Heart right ventricle (tissue), 16 donors: ENCODE measurements at regions not wholly inside any gene's neighbourhood (a gene's known extent, or its start where the extent isn't known, plus 50 kb on each side); places are given as distances from the start of the nearest gene placed in this dataset.
"Not testable (repeated sequence)": the region's sequence is repeated elsewhere in the genome, so short reads cannot be mapped to it uniquely, and the experiment has no call there.

Source experiments
- ATAC-seq, 8 donors: fragments of 200-7000 bp; cut with Tn5 transposase; one replicate each; pipeline ENCODE4 v1.9.1; 2020; ENCODE audit warnings: mild to moderate bottlenecking in 8 of 8, moderate library complexity in 8 of 8, moderate number of reproducible peaks in 1 of 8
- DNase-seq, 2 donors: peaks; one replicate each; pipeline ENCODE4 v3.0.0-alpha.2; 2020
- H3K27ac ChIP-seq, 10 donors: fragments of 200-600 bp; sonication (generic) in 2 of 10; one replicate each; pipeline versions ENCODE4 v1.5.0 to v1.8.0; 2020 to 2022; ENCODE audit warnings: mild to moderate bottlenecking in 3 of 10
- H3K27me3 ChIP-seq, 7 donors: fragments of 200-600 bp; one replicate each; pipeline ENCODE4 v1.8.0; 2021 to 2022; ENCODE audit warnings: mild to moderate bottlenecking in 2 of 7
- H3K36me3 ChIP-seq, 9 donors: fragments of 200-600 bp; sonication (generic) in 1 of 9; one replicate each; pipeline versions ENCODE4 v1.5.0 to v1.8.0; 2020 to 2022; ENCODE audit warnings: mild to moderate bottlenecking in 2 of 9
- H3K4me1 ChIP-seq, 9 donors: fragments of 200-600 bp; sonication (generic) in 1 of 9; one replicate each; pipeline versions ENCODE4 v1.5.0 to v1.8.0; 2020 to 2022; ENCODE audit warnings: mild to moderate bottlenecking in 4 of 9
- H3K4me3 ChIP-seq, 10 donors: fragments of 200-600 bp; sonication (generic) in 2 of 10; one replicate each; pipeline versions ENCODE4 v1.5.0 to v1.8.0; 2020 to 2022; ENCODE audit warnings: mild to moderate bottlenecking in 7 of 10, moderate library complexity in 2 of 10
- H3K9me3 ChIP-seq, 11 donors: fragments of 200-600 bp in 10 of 11; sonication (generic) in 2 of 11; one replicate each; pipeline versions ENCODE4 v1.5.0 to v1.8.0; 2013 to 2022; ENCODE audit warnings: mild to moderate bottlenecking in 2 of 11, control low read depth in 1 of 11, moderate library complexity in 1 of 11
- CTCF ChIP-seq, 9 donors: fragments of 200-600 bp; sonication (generic) in 2 of 9; IDR thresholded peaks; one replicate each; pipeline versions ENCODE4 v1.5.0 to v1.8.0; 2021 to 2022; ENCODE audit warnings: antibody characterized with exemption in 9 of 9, mild to moderate bottlenecking in 5 of 9, moderate library complexity in 1 of 9
- WGBS, 2 donors: extraction: QIAGEN DNeasy Blood & Tissue Kit; methylation state at CpG; one replicate each; pipeline ENCODE4 v1.1.7; 2013; ENCODE audit warnings: inconsistent platforms in 1 of 2; 5-methylcytosine and 5-hydroxymethylcytosine counted together
- intact Hi-C, 10 donors: fragments of 100-400 bp; cut with DNase I; formaldehyde crosslinking; loops; one replicate each; pipeline versions ENCODE4 v1.11.1 to v1.14.2; 2022
- donor health status: Arrhythmogenic right ventricular cardiomyopathy.
- donor health status: ischemic (EF 13 %, LVEDD 7.1; RV severe dilation, severe dysfunction).
- donor health status: healthy with polysubstance abuse.
- donor health status: DM: no; HTN: yes; CAD: no.
- donor health status: DM: no; HTN: no; CAD: no.
- donor health status: ischemic (EF 25% LVEDD 6.9; RV normal size, moderate dysfunction).
- donor health status: ischemic (EF 25% LVEDD 5.7; RV mildly dilated, moderate dysfunction).
- donor health status: healthy.
- donor health status: DM: yes; HTN: yes; CAD: no.
- donor health status: Ischemic cardiomyopathy.
- donor health status: ischemic (EF 35%, LVEDD 5.7; RV mildly dilated, moderate dysfunction).
- donor health status: nonischemic (EF 11% LVEDD 7.7; RV severe dilation, severe dysfunction).
- donor health status: DM: yes; HTN: yes; CAD: no.
- donor health status: PGD.
- donor health status: ischemic (EF 29% LVEDD 5.4; RV normal size, mild dysfunction).
- donor health status: nonischemic (EF 23%, LVEDD 6.1; RV moderate dilation, normal function).

- WGBS, 2 donors, result 74 to 81% methylated on average over 2 of the region's 2 CpGs
- intact Hi-C loops, result no loop called here
- TF ChIP-seq CTCF (IDR thresholded peaks at IDR 0.05), result no peak
- DNase-seq (no peak), ATAC-seq (no peak)
- Histone ChIP-seq H3K27me3 (no peaks in the 10 kb centered on the region), H3K9me3 (no peaks in the 10 kb centered on the region), H3K27ac (no peak overlapping the region), H3K36me3 (no peaks in the 10 kb centered on the region), H3K4me3 (no peak overlapping the region), H3K4me1 (no peaks in the 10 kb centered on the region)
These were observed 277.7 kb downstream of the RND3 start for GRCh38 chr2:150209746-150210145.

- Histone ChIP-seq H3K27ac (no peak overlapping the region), H3K36me3 (no peaks in the 10 kb centered on the region), H3K4me3 (no peak overlapping the region), H3K9me3 (no peaks in the 10 kb centered on the region), H3K27me3 (no peaks in the 10 kb centered on the region), H3K4me1 (no peaks in the 10 kb centered on the region)
- TF ChIP-seq CTCF (IDR thresholded peaks at IDR 0.05), result no peak
- intact Hi-C loops, result no loop called here
- 78 to 81% methylated on average over 4 of the region's 4 CpGs for WGBS, 2 donors
- no peak for ATAC-seq
- no peak for DNase-seq
These were observed 278.8 kb downstream of the RND3 start for GRCh38 chr2:150208689-150209088.

GRCh38 chr2:150207979-150208378 lies 279.5 kb downstream of the RND3 start:
- Histone ChIP-seq H3K4me3 (no peak overlapping the region), H3K9me3 (no peaks in the 10 kb centered on the region), H3K27ac (no peak overlapping the region), H3K36me3 (no peaks in the 10 kb centered on the region), H3K4me1 (no peaks in the 10 kb centered on the region), H3K27me3 (no peaks in the 10 kb centered on the region)
- TF ChIP-seq CTCF (IDR thresholded peaks at IDR 0.05), result no peak
- ATAC-seq (no peak), DNase-seq (no peak)
- WGBS, 2 donors, result 51 to 58% methylated on average over 3 of the region's 3 CpGs
- intact Hi-C loops, result no loop called here

GRCh38 chr2:150204451-150204850 lies 283.0 kb downstream of the RND3 start:
- DNase-seq (no peak), ATAC-seq (peak in 3 of 8 donors; percentile 29 to 84 (median 34))
- Histone ChIP-seq H3K27ac (no peak overlapping the region), H3K9me3 (no peaks in the 10 kb centered on the region), H3K4me3 (no peak overlapping the region), H3K4me1 (no peaks in the 10 kb centered on the region), H3K36me3 (no peaks in the 10 kb centered on the region), H3K27me3 (no peaks in the 10 kb centered on the region)
- intact Hi-C loops, result no loop called here
- 72 to 73% methylated on average over 3 of the region's 3 CpGs for WGBS, 2 donors
- no peak for TF ChIP-seq CTCF (IDR thresholded peaks at IDR 0.05)

GRCh38 chr2:150194816-150195215 lies 292.7 kb downstream of the RND3 start:
- H3K9me3 ChIP-seq, result peaks cover 0 to 16% (median 0%) of the 10 kb centered on the region in 11 donors
- intact Hi-C loops, H3K4me3 ChIP-seq, H3K36me3 ChIP-seq, H3K27me3 ChIP-seq, ATAC-seq, H3K4me1 ChIP-seq, DNase-seq, H3K27ac ChIP-seq: not testable (repeated sequence)
- WGBS, 2 donors, result 83 to 89% methylated on average over 1 of the region's 1 CpG
